GM18870 (cell line): ENCODE measurements at regions not wholly inside any gene's neighbourhood (a gene's known extent, or its start where the extent isn't known, plus 50 kb on each side); places are given as distances from the start of the nearest gene placed in this dataset.

Source experiments
- ATAC-seq: cut with Tn5 transposase; IDR thresholded peaks from one replicate; pipeline ENCODE4 v1.9.1; 2021; ENCODE audit warnings: moderate library complexity; ENCODE audit not compliant: unreplicated experiment

DNA sequence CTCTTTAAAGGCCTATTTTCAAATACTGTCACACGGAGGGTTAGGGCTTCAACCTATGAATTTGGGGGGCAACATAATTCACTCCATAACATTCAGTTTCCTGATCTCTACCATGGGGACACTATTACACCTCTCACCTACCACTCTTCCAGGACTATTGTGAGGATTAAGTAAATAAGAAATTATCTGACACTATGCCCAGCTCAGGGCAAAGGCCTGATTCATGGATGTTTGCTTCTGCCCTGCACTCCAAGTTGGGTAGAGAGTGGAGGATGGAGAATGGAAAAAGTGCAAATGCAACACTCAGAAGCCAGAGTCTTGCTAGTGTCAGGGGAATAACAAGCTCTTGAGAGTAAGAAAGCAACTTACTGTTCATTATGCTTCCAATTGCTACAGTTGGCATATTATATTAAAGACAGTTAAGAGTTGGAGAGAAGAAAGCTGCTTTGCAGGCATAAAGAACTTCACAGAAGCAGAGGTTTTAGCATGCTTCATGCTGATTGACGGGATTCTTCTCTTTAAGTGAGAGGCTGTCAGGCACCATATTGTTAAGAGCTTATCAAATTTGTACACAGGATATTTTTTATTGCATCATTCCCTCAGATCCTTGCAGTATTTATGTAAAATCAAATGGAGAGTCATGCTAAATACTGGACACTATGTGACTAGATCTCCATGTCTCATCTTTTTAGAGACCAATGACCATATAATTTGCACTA lies 375.3 kb downstream of the VPS13C start:
- no peak for ATAC-seq

- ATAC-seq = no peak
Measured at GRCh38 chr15:61682891-61683735, 377.1 kb downstream of the VPS13C start.

DNA sequence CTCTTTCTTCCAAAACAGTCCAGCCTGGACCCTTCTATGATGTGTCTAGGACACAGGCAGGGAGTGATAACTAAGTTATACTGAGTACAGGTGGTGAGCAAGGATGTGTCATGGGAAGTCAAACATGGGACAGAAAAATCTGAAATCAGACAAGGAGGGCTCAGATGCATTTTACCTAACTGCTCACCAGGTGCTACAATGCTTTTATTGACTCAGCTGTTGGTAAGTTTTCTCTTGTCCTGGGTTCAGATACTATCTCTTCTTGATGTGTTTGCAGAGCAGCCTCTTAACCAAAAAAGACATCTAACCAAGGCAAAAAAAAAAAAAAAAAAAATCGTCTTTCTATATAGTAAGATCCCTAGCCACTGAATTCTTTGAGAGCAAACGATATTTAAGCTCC lies 378.6 kb downstream of the VPS13C start:
- ATAC-seq = no peak

GRCh38 chr15:61681038-61681418 lies 379.2 kb downstream of the VPS13C start:
- no peak for ATAC-seq

GRCh38 chr15:61680260-61681037 lies 379.8 kb downstream of the VPS13C start:
- ATAC-seq = no peak

DNA sequence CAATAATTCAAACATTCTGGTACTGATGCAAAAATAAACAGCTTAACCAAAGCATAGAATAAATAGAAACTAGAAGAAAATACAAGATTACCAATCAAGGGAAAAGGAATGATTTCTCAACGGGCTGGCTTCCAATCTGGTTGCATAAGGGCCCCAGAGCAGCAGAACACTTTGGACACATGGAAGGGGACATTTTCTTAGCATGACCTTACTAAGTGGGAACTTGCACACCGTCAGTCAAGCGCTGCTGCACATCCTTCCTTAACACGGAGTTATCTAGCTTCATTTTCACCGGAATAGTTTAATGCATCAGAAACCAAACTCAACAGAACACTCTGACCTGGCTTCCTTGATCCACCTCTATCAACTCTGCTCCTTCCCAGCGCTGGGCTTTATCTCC lies 388.5 kb downstream of the VPS13C start:
- ATAC-seq = no peak

GRCh38 chr15:61668444-61668843 lies 391.8 kb downstream of the VPS13C start:
- no peak for ATAC-seq

DNA sequence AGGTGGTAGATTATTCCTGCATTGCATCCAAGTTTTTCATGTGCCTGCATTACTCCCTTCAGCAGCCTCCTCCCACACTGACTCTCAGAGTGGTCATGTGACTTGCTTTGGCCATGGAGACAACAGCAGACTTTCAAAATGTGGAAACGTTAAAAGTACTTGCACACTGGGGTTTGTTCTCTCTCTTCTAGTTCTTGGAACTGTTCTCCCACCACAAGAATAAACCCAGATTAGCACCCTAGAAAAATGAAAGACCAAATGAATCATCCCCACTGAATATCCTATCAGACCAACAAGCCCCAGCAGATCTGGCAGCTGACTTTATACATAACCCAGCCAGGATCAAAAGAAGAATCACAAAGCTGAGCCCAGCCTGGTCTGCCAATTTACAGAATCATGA lies 398.5 kb downstream of the VPS13C start:
- ATAC-seq = no peak

- ATAC-seq = no peak
Measured at GRCh38 chr15:61660579-61660978, 399.7 kb downstream of the VPS13C start.

DNA sequence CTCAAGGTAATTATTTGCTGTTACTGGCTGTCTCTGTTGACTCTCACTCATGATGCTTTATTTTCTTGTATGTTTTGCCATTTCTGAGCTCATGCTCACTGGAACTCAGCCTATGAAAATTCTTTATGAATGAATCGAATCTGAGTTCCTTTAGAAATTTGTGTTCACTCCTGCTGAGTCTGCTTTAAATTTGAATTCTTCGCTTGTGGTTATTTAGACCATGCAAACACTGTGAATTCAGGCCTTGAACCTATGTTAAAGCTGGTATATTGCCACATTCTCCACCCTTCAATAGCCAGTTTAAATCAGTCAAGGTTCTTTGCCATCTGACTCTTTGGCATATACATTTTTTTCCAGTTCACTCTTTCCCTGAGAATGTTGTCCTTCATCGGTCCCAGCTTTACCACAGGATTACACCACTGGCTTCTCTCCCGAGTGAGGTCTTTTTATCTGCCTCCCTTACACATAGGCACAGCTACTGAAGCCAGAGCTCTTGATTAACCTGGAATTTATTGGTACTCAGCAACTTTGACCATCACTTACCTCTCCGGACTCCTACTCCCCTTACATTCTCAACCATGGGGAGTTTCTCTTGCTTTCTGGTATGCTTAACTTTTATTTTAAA lies 400.6 kb downstream of the VPS13C start:
- no peak for ATAC-seq

DNA sequence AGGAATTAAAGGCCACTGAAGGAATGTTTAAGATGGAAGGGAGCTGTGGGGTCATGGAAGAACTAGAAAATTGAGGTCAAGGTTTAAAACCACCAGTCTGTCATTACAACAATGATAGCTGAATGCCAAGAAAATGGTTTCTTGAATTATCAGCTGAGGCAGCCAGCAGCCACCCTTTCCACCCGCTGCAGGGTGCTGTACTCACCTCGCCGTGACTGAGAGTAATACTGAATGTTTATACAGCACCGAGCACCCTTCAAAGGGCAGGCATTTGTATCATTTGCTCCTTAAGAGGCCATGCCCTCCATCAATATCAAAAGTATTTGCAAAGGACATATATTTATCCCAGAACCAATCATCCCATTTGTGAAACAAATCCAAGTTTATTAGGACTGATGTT lies 402.8 kb downstream of the VPS13C start:
- ATAC-seq = no peak

DNA sequence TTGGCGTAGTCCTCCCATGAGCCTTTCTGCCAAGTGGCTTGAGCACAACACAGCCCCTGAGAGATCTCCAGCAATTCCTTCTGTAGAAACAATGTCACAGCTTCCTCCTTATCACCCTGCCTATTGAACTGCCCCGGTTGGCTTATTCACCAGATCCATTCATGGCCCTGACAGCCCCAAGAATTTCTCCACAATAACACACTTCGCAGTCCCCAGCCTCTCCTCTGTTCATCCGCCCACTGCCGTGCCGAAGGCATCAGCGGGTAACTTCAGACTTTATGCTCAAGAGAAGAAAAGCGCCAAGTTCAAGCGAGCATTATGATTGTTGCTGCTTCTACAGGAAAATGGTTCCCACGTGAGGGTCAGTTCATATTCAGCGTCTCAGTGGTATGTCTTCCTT lies 403.9 kb downstream of the VPS13C start:
- no peak for ATAC-seq

GRCh38 chr15:61655881-61656280 lies 404.4 kb downstream of the VPS13C start:
- ATAC-seq = no peak

DNA sequence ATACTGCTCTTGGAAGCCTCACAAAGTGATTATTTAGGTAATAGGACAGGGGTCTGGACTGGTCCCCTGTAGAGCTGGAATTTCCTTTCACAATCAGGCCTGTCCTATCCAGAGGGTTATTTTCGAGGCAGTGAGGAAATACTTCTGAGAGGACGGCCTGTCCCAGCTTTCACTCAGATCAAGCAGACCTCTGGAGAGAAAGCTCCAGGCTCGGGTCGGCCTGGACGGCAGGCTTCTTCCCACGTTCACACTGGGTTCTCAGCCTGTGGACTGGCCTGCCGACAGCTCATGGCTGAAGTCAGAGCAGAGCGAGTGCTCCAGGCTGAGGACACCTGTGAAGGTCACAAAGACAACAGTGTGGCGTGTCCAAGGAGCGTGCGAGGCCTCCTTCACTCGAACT lies 405.3 kb downstream of the VPS13C start:
- ATAC-seq = no peak

- ATAC-seq = no peak
Measured at GRCh38 chr15:61654002-61654740, 406.1 kb downstream of the VPS13C start.

DNA sequence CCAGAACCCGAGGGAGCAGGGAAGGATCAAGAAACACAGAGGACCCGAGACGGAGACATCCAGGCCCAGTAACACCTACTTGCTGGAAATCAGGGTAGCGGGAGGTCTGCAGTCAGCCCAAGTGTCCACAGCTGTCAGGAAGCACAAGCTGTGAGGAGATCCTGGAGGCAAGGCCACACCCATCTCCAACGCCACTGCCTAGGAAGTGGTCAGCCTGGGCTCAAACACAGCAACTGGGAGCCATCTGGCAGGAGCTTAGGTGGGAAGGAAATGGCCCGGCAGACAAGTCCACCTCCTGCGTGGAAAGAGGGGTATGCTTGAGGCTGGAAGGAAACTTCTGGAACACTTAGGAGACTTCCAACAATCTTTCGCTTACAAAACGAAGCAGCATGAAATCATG lies 407.1 kb downstream of the VPS13C start:
- no peak for ATAC-seq

DNA sequence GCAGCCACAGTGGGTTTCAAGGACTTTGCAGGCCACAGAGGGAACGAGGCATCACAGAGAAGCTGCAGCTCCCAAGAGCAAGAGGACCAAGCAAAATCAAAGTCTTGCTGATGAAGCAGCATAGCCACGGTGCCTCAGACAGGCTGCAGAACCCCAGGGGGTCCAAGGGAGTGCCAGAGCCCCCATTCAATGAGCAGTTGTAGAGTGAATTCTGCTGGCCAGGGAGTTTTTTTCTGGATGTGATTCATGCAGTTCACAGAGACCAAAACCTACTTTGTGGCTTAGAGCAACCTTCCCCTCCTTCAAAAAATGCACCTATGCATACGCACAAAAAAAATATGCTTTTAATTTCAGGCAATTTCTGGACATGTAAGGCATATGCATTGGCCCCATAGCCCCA lies 409.0 kb downstream of the VPS13C start:
- no peak for ATAC-seq

GRCh38 chr15:61649046-61649445 lies 411.2 kb downstream of the VPS13C start:
- ATAC-seq = no peak

GRCh38 chr15:61644550-61644949 lies 415.4 kb upstream of the RORA start:
- no peak for ATAC-seq

DNA sequence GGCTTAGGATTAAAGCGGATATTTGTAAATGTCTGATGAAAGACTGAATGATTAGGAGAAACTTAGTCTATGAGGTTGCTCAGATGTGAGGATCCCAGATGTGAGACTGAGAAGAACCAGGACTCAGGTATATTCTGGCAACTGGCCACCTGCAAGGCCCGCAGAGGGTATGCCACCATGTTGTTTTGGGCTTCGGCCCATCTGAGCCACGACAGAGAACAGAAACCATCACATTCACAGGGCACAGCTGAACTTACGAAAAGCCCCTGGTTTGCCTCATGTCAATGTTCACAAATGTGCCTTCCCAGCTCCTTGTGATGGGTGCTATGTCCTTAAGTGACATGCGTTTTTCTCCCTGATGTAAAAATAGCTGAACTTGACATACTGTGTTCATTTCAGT lies 412.5 kb upstream of the RORA start:
- ATAC-seq = no peak

- ATAC-seq = no peak
Measured at GRCh38 chr15:61640756-61641155, 411.7 kb upstream of the RORA start.
